HEK293 (cell line): ENCODE measurements at regions not wholly inside any gene's neighbourhood (a gene's known extent, or its start where the extent isn't known, plus 50 kb on each side); places are given as distances from the start of the nearest gene placed in this dataset.

Experiments used
- CTCF ChIP-seq: fragments of 450-650 bp; formaldehyde crosslinking; IDR thresholded peaks from 2 replicates; pipeline ENCODE4 v1.5.1; 2016; ENCODE audit warnings: missing biosample characterization, missing genetic modification characterization
- OVOL3 ChIP-seq: fragments of 450-650 bp; formaldehyde crosslinking; IDR thresholded peaks from 2 replicates; pipeline ENCODE4 v1.5.1; 2016; ENCODE audit warnings: missing biosample characterization, missing genetic modification characterization
- REST ChIP-seq: fragments of 450-650 bp; formaldehyde crosslinking; IDR thresholded peaks from 2 replicates; pipeline ENCODE4 v1.5.1; 2016; ENCODE audit warnings: missing biosample characterization, missing genetic modification characterization
- YY1 ChIP-seq: fragments of 450-650 bp; formaldehyde crosslinking; IDR thresholded peaks from 2 replicates; pipeline ENCODE4 v1.5.1; 2018; ENCODE audit warnings: missing biosample characterization, missing genetic modification characterization
- ZBTB1 ChIP-seq: fragments of 450-650 bp; formaldehyde crosslinking; IDR thresholded peaks from 2 replicates; pipeline ENCODE4 v1.5.1; 2016; ENCODE audit warnings: missing biosample characterization, missing genetic modification characterization
- ZBTB8A ChIP-seq: fragments of 450-650 bp; formaldehyde crosslinking; IDR thresholded peaks from 2 replicates; pipeline ENCODE4 v1.5.1; 2016; ENCODE audit warnings: missing biosample characterization, missing genetic modification characterization
- ZNF114 ChIP-seq: fragments of 450-650 bp; formaldehyde crosslinking; IDR thresholded peaks from 2 replicates; pipeline ENCODE4 v1.5.0; 2017; ENCODE audit warnings: missing biosample characterization, missing genetic modification characterization
- ZNF146 ChIP-seq: fragments of 450-650 bp; formaldehyde crosslinking; IDR thresholded peaks from 2 replicates; pipeline ENCODE4 v1.5.1; 2016; ENCODE audit warnings: missing biosample characterization, missing genetic modification characterization
- ZNF311 ChIP-seq: fragments of 450-650 bp; formaldehyde crosslinking; IDR thresholded peaks from 2 replicates; pipeline ENCODE4 v1.5.1; 2017; ENCODE audit warnings: missing biosample characterization, missing genetic modification characterization, borderline replicate concordance
- ZNF324 ChIP-seq: fragments of 450-650 bp; formaldehyde crosslinking; IDR thresholded peaks from 2 replicates; pipeline ENCODE4 v1.5.1; 2016; ENCODE audit warnings: missing biosample characterization, missing genetic modification characterization
- ZNF350 ChIP-seq: fragments of 450-650 bp; formaldehyde crosslinking; IDR thresholded peaks from 2 replicates; pipeline ENCODE4 v1.5.0; 2017; ENCODE audit warnings: missing biosample characterization, mild to moderate bottlenecking, missing genetic modification characterization
- ZNF621 ChIP-seq: fragments of 450-650 bp; formaldehyde crosslinking; IDR thresholded peaks from 2 replicates; pipeline ENCODE4 v1.5.1; 2017; ENCODE audit warnings: missing biosample characterization, missing genetic modification characterization
- ZNF707 ChIP-seq: fragments of 450-650 bp; formaldehyde crosslinking; IDR thresholded peaks from 2 replicates; pipeline ENCODE4 v1.5.1; 2016; ENCODE audit warnings: missing biosample characterization, missing genetic modification characterization
- ZNF785 ChIP-seq: fragments of 450-650 bp; formaldehyde crosslinking; IDR thresholded peaks from 2 replicates; pipeline ENCODE4 v1.5.1; 2016; ENCODE audit warnings: missing biosample characterization, missing genetic modification characterization

GRCh38 chr12:98373025-98373554 lies 142.3 kb upstream of the TMPO start:
- TF ChIP-seq REST (tag by site-specific recombination): no peak
- TF ChIP-seq ZNF350 (tag by site-specific recombination): no peak
- TF ChIP-seq CTCF: peak; percentile 44; the same call in 1 of the 2 replicates
- TF ChIP-seq ZNF707: no peak
- TF ChIP-seq ZNF146: no peak
- no peak for TF ChIP-seq ZBTB8A (tag by site-specific recombination)
- TF ChIP-seq ZNF785 (tag by site-specific recombination): no peak
- TF ChIP-seq OVOL3 (tag by site-specific recombination): no peak
- no peak for TF ChIP-seq ZNF311
- no peak for TF ChIP-seq ZBTB1
- TF ChIP-seq ZNF324 (tag by site-specific recombination): no peak
- TF ChIP-seq ZNF114 (tag by site-specific recombination): no peak
- TF ChIP-seq ZNF621 (tag by site-specific recombination): no peak
- no peak for TF ChIP-seq YY1 (tag by site-specific recombination)
